PC-9 (cell line): ENCODE measurements at regions not wholly inside any gene's neighbourhood (a gene's known extent, or its start where the extent isn't known, plus 50 kb on each side); places are given as distances from the start of the nearest gene placed in this dataset.

Experiments used
- EZH2 ChIP-seq: fragments of 200-600 bp; sonication (generic); IDR thresholded peaks from 2 replicates; pipeline ENCODE4 v1.8.0; 2017; ENCODE audit warnings: antibody characterized with exemption, low read depth
- TF ChIP-seq, protein P1 (sequence below): fragments of 200-600 bp; sonication (generic); conservative IDR thresholded peaks from 2 replicates; pipeline ENCODE4 v1.6.1; 2017; ENCODE audit warnings: mixed run types, antibody characterized with exemption, mild to moderate bottlenecking, moderate library complexity

DNA sequence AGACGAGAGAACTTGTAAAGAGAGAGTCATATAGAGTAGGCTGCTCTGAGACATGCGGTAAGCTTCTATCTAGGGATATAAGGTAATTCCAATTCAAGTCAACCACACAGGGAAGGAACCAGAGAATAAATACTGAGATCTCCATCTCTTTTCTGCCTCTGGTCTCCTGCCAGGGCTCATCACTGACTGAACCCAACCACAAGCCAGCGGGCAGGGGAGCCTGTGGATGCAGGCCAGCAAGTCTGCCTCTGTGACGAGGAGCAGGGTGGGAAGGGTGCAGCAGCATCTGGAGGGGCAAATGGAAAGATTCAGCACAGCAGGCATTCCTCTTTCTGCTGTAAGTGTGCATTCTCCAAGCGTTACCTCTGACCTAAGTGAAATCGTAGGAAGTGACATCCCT, 82.2 kb downstream of the ICOS start:
- TF ChIP-seq, protein P1, sequence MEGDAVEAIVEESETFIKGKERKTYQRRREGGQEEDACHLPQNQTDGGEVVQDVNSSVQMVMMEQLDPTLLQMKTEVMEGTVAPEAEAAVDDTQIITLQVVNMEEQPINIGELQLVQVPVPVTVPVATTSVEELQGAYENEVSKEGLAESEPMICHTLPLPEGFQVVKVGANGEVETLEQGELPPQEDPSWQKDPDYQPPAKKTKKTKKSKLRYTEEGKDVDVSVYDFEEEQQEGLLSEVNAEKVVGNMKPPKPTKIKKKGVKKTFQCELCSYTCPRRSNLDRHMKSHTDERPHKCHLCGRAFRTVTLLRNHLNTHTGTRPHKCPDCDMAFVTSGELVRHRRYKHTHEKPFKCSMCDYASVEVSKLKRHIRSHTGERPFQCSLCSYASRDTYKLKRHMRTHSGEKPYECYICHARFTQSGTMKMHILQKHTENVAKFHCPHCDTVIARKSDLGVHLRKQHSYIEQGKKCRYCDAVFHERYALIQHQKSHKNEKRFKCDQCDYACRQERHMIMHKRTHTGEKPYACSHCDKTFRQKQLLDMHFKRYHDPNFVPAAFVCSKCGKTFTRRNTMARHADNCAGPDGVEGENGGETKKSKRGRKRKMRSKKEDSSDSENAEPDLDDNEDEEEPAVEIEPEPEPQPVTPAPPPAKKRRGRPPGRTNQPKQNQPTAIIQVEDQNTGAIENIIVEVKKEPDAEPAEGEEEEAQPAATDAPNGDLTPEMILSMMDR = no peak
- no peak for TF ChIP-seq EZH2
